ENCODE measurements at regions not wholly inside any gene's neighbourhood (a gene's known extent, or its start where the extent isn't known, plus 50 kb on each side); places are given as distances from the start of the nearest gene placed in this dataset.

DNA sequence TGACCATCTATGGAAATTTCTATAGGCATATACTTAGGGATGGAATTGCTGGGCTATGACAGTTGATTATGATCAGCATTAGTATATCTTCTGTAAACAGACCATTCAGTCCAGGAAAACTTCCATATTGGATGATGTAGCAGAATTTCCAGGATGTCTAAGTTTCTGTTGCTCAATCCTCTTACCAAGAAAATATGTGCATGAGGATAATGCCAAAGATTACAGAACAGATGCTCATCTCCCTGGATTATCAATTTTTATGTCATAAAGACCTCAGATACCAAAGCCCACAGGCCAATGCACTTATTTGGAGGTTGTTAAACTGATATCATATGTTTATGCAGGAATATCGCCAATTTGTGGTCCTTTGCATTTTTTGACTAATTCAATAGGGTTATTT is 354.4 kb upstream of the FLRT2 start:
- intact Hi-C loops (cut with DNase I): no loop called here
- no peaks in the 10 kb centered on the region for H3K36me3 ChIP-seq
- no peak overlapping the region for H3K27ac ChIP-seq
- 92 to 93% methylated on average over 1 of the region's 1 CpG for WGBS, 2 donors
- no peak for DNase-seq
- H3K4me3 ChIP-seq (replicated peaks in 1 of 3): no peak overlapping the region
- TF ChIP-seq POLR2A (IDR thresholded peaks at IDR 0.05) (no peak), CTCF (IDR thresholded peaks at IDR 0.05) (no peak)
- no peaks in the 10 kb centered on the region for H3K9me3 ChIP-seq
- H3K27me3 ChIP-seq: no peaks in the 10 kb centered on the region
- no peaks in the 10 kb centered on the region for H3K4me1 ChIP-seq

DNA sequence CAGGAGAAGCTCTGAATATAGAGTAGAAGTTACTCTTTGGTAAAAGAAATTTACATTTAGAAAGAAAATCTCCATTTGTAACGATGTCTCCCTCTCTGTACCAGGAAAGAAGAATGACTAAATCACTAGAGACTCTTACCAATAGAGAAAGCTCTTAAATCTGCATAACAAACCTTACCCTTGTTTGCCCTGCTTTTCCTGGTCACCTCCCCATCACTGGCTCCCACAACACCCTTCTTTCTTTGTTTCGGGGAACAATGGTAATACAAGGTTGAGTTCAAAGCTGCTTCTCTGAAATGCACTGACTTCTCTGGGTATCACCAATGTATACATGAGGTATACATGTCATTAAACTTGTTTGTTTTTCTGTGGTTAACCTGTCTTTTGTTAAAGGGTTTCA is 351.1 kb upstream of the FLRT2 start:
- no peaks in the 10 kb centered on the region for H3K36me3 ChIP-seq
- H3K27ac ChIP-seq: no peak overlapping the region
- no peaks in the 10 kb centered on the region for H3K4me1 ChIP-seq
- intact Hi-C loops (cut with DNase I): no loop called here
- no peaks in the 10 kb centered on the region for H3K27me3 ChIP-seq
- no peaks in the 10 kb centered on the region for H3K9me3 ChIP-seq
- no peak for DNase-seq
- WGBS, 2 donors: 87 to 88% methylated on average over 2 of the region's 2 CpGs
- H3K4me3 ChIP-seq (replicated peaks in 1 of 3): no peak overlapping the region
- no peak for TF ChIP-seq CTCF (IDR thresholded peaks at IDR 0.05)
- TF ChIP-seq POLR2A (IDR thresholded peaks at IDR 0.05): no peak

- no peaks in the 10 kb centered on the region for H3K9me3 ChIP-seq
- no peak overlapping the region for H3K27ac ChIP-seq
- intact Hi-C loops (cut with DNase I): no loop called here
- H3K4me3 ChIP-seq (replicated peaks in 1 of 3): no peak overlapping the region
- no peaks in the 10 kb centered on the region for H3K4me1 ChIP-seq
- no peaks in the 10 kb centered on the region for H3K36me3 ChIP-seq
- no peak for DNase-seq
- TF ChIP-seq CTCF (IDR thresholded peaks at IDR 0.05): no peak
- no peak for TF ChIP-seq POLR2A (IDR thresholded peaks at IDR 0.05)
- WGBS, 2 donors: 78 to 82% methylated on average over 1 of the region's 1 CpG
- no peaks in the 10 kb centered on the region for H3K27me3 ChIP-seq
Measured at GRCh38 chr14:85180876-85181275, 349.1 kb upstream of the FLRT2 start.

GRCh38 chr14:85182282-85182681 is 347.7 kb upstream of the FLRT2 start:
- no peaks in the 10 kb centered on the region for H3K36me3 ChIP-seq
- TF ChIP-seq POLR2A (IDR thresholded peaks at IDR 0.05): no peak
- TF ChIP-seq CTCF (IDR thresholded peaks at IDR 0.05): no peak
- no peak overlapping the region for H3K4me3 ChIP-seq (replicated peaks in 1 of 3)
- intact Hi-C loops (cut with DNase I): no loop called here
- no peak for DNase-seq
- H3K27me3 ChIP-seq: no peaks in the 10 kb centered on the region
- no peak overlapping the region for H3K27ac ChIP-seq
- H3K4me1 ChIP-seq: no peaks in the 10 kb centered on the region
- WGBS, 2 donors: 85 to 86% methylated on average over 4 of the region's 4 CpGs
- no peaks in the 10 kb centered on the region for H3K9me3 ChIP-seq

- WGBS, 2 donors: 92 to 93% methylated on average over 8 of the region's 8 CpGs
- DNase-seq: no peak
- TF ChIP-seq CTCF (IDR thresholded peaks at IDR 0.05) (no peak), POLR2A (IDR thresholded peaks at IDR 0.05) (no peak)
- Histone ChIP-seq H3K36me3 (no peaks in the 10 kb centered on the region), H3K27me3 (no peaks in the 10 kb centered on the region), H3K4me1 (peaks cover 0 to 4% of the 10 kb centered on the region in 2 donors), H3K4me3 (replicated peaks in 1 of 3) (no peak overlapping the region), H3K9me3 (no peaks in the 10 kb centered on the region), H3K27ac (no peak overlapping the region)
- intact Hi-C loops (cut with DNase I): no loop called here
Measured at GRCh38 chr14:85186082-85186481, 343.9 kb upstream of the FLRT2 start.
